Chondrocyte (in vitro differentiated cells): ENCODE measurements at regions not wholly inside any gene's neighbourhood (a gene's known extent, or its start where the extent isn't known, plus 50 kb on each side); places are given as distances from the start of the nearest gene placed in this dataset.

ENCODE experiments used
- DNase-seq: peaks from one replicate; pipeline ENCODE4 v3.0.0; 2021; ENCODE audit warnings: mixed read lengths, low spot score
- H3K27ac Mint-ChIP-seq: one replicate; pipeline ENCODE4 v1.8.0; 2021; ENCODE audit warnings: mild to moderate bottlenecking, moderate library complexity, mixed read lengths; ENCODE audit not compliant: unreplicated experiment
- H3K27me3 Mint-ChIP-seq: 2 replicates; pipeline ENCODE4 v1.8.0; 2021; ENCODE audit warnings: low read depth, mixed read lengths
- H3K36me3 Mint-ChIP-seq: 2 replicates; pipeline ENCODE4 v1.8.0; 2021; ENCODE audit warnings: low read depth, mixed read lengths
- H3K4me1 Mint-ChIP-seq: 2 replicates; pipeline ENCODE4 v1.8.0; 2021; ENCODE audit warnings: low read depth, mild to moderate bottlenecking, mixed read lengths
- H3K4me3 Mint-ChIP-seq: one replicate; pipeline ENCODE4 v1.8.0; 2021; ENCODE audit warnings: mild to moderate bottlenecking, moderate library complexity, mixed read lengths; ENCODE audit not compliant: unreplicated experiment
- H3K9me3 Mint-ChIP-seq: 2 replicates; pipeline ENCODE4 v1.8.0; 2021; ENCODE audit warnings: low read depth, mixed read lengths
- TF ChIP-seq, protein P1 (sequence below): fragments of 200-600 bp; sonication (generic); IDR thresholded peaks from 2 replicates; pipeline ENCODE4 v1.5.0; 2021; ENCODE audit warnings: antibody characterized with exemption, mild to moderate bottlenecking, moderate library complexity

DNA sequence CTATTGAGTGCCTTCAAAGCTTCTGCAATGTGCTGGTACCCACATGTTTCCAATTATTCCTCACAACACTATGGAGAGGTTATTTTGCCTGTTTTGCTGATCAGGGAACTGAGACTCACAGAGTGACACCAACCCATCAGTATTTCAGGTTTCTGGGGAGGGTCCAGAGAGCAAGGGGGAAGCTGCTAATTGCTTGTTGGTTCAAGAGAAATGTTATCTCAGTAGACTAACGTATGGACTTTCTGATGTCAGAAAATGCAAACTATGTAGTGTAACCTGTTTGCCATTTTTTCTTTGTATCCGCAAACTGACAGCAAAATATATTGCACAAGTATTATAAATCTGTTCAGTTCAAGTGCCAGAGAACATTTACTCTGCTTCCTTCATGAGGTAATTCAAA lies 108.3 kb upstream of the MSX2 start:
- Mint-ChIP-seq H3K27me3 (peaks cover 8% of the 10 kb centered on the region), H3K36me3 (no peaks in the 10 kb centered on the region), H3K4me1 (no peaks in the 10 kb centered on the region), H3K27ac (no peak overlapping the region), H3K4me3 (no peak overlapping the region), H3K9me3 (no peaks in the 10 kb centered on the region)
- no peak for DNase-seq
- TF ChIP-seq, protein P1, sequence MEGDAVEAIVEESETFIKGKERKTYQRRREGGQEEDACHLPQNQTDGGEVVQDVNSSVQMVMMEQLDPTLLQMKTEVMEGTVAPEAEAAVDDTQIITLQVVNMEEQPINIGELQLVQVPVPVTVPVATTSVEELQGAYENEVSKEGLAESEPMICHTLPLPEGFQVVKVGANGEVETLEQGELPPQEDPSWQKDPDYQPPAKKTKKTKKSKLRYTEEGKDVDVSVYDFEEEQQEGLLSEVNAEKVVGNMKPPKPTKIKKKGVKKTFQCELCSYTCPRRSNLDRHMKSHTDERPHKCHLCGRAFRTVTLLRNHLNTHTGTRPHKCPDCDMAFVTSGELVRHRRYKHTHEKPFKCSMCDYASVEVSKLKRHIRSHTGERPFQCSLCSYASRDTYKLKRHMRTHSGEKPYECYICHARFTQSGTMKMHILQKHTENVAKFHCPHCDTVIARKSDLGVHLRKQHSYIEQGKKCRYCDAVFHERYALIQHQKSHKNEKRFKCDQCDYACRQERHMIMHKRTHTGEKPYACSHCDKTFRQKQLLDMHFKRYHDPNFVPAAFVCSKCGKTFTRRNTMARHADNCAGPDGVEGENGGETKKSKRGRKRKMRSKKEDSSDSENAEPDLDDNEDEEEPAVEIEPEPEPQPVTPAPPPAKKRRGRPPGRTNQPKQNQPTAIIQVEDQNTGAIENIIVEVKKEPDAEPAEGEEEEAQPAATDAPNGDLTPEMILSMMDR = no peak

GRCh38 chr5:174617285-174617684 lies 107.1 kb upstream of the MSX2 start:
- Mint-ChIP-seq H3K36me3 (no peaks in the 10 kb centered on the region), H3K27ac (no peak overlapping the region), H3K9me3 (no peaks in the 10 kb centered on the region), H3K27me3 (peaks cover 8% of the 10 kb centered on the region), H3K4me1 (no peaks in the 10 kb centered on the region), H3K4me3 (no peak overlapping the region)
- no peak for DNase-seq
- TF ChIP-seq, protein P1 = no peak

GRCh38 chr5:174617910-174618309 lies 106.5 kb upstream of the MSX2 start:
- no peaks in the 10 kb centered on the region for H3K9me3 Mint-ChIP-seq
- H3K27me3 Mint-ChIP-seq = peaks cover 8% of the 10 kb centered on the region
- no peak for DNase-seq
- H3K4me1 Mint-ChIP-seq = no peaks in the 10 kb centered on the region
- TF ChIP-seq, protein P1 = no peak
- no peak overlapping the region for H3K27ac Mint-ChIP-seq
- no peaks in the 10 kb centered on the region for H3K36me3 Mint-ChIP-seq
- H3K4me3 Mint-ChIP-seq = no peak overlapping the region

DNA sequence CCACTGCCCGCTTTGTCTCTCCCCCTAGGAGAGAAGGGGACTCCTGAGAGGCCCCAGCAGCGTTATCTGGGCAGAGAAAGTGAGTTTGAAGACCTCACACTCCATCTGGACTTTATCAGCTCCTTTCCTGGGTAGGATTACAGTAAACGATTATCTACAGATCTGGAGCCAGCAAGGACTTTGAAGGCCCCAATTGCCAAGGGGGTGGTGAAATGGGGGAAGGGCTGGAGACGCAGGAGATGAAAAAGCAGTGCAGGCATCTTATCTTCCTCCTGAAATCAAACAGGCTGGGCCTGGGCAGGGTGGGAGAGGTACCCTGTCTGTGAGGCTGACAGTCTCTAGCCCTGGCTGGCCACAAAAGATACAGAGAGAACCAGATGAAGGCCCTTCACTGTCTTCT lies 105.8 kb upstream of the MSX2 start:
- Mint-ChIP-seq H3K4me3 (no peak overlapping the region), H3K4me1 (no peaks in the 10 kb centered on the region), H3K9me3 (no peaks in the 10 kb centered on the region), H3K27me3 (peaks cover 8% of the 10 kb centered on the region), H3K36me3 (no peaks in the 10 kb centered on the region), H3K27ac (no peak overlapping the region)
- no peak for DNase-seq
- TF ChIP-seq, protein P1 = no peak

GRCh38 chr5:174622067-174622466 lies 102.3 kb upstream of the MSX2 start:
- peaks cover 9% of the 10 kb centered on the region for H3K27me3 Mint-ChIP-seq
- H3K4me1 Mint-ChIP-seq = peaks cover 5% of the 10 kb centered on the region
- H3K27ac Mint-ChIP-seq = no peak overlapping the region
- H3K9me3 Mint-ChIP-seq = no peaks in the 10 kb centered on the region
- TF ChIP-seq, protein P1 = no peak
- no peak for DNase-seq
- no peaks in the 10 kb centered on the region for H3K36me3 Mint-ChIP-seq
- no peak overlapping the region for H3K4me3 Mint-ChIP-seq
